OCI-LY3 (cell line): ENCODE measurements at regions not wholly inside any gene's neighbourhood (a gene's known extent, or its start where the extent isn't known, plus 50 kb on each side); places are given as distances from the start of the nearest gene placed in this dataset.

ENCODE experiments used
- CTCF ChIP-seq: fragments of 200-600, 300-600 bp; sonication (generic); IDR thresholded peaks from 2 replicates; pipeline ENCODE4 v1.5.1; 2014; ENCODE audit warnings: antibody characterized with exemption, low read length, low read depth
- EZH2phosphoT487 ChIP-seq: fragments of 200-600 bp; shearing (Covaris generic); IDR thresholded peaks from 2 replicates; pipeline ENCODE4 v1.6.1; 2018; ENCODE audit warnings: antibody characterized with exemption, mixed run types, low read depth

- peak; percentile 79 for TF ChIP-seq CTCF
- TF ChIP-seq EZH2phosphoT487, result no peak
Measured at GRCh38 chr14:49173765-49174373, 412.3 kb downstream of the RPS29 start.
